Keratinocyte (primary cell): ENCODE measurements at regions not wholly inside any gene's neighbourhood (a gene's known extent, or its start where the extent isn't known, plus 50 kb on each side); places are given as distances from the start of the nearest gene placed in this dataset.

ENCODE experiments used
- DNase-seq: peaks from one replicate; pipeline ENCODE4 v3.0.0-alpha.2; 2011; ENCODE audit warnings: low read depth, missing footprints, low spot score
- FAIRE-seq: peaks from 2 replicates; lab custom pipeline; 2011; peaks lifted over from hg19 to GRCh38; lab: Jason Lieb, UNC
- H2AFZ ChIP-seq: 2 replicates; pipeline ENCODE4 v1.6.0; 2012; ENCODE audit warnings: low read length, control low read depth, inconsistent platforms; ENCODE audit not compliant: control insufficient read depth
- H3K27ac ChIP-seq: 2 replicates; pipeline ENCODE4 v1.5.1; 2011; ENCODE audit warnings: low read length; ENCODE audit not compliant: control insufficient read depth, insufficient read depth
- H3K27me3 ChIP-seq: 3 replicates; pipeline ENCODE4 v1.6.0; 2011; ENCODE audit warnings: low read length; ENCODE audit not compliant: control insufficient read depth, insufficient read depth; ENCODE audit errors: extremely low read depth
- H3K36me3 ChIP-seq, 2 experiments: 2 replicates in 1 of 2; 3 replicates in 1 of 2; pipeline ENCODE4 v1.5.1; 2011; ENCODE audit warnings: low read length in 2 of 2, mild to moderate bottlenecking in 1 of 2; ENCODE audit not compliant: control insufficient read depth in 2 of 2, insufficient read depth in 2 of 2; ENCODE audit errors: extremely low read depth in 1 of 2
- H3K4me1 ChIP-seq: 3 replicates; pipeline ENCODE4 v1.5.1; 2011; ENCODE audit warnings: low read length; ENCODE audit not compliant: control insufficient read depth, insufficient read depth; ENCODE audit errors: extremely low read depth
- H3K4me2 ChIP-seq: 3 replicates; pipeline ENCODE4 v1.6.0; 2011; ENCODE audit warnings: low read depth, low read length; ENCODE audit not compliant: control insufficient read depth, insufficient read depth; ENCODE audit errors: extremely low read depth
- H3K4me3 ChIP-seq, 3 experiments: fragments of 200-600 bp in 1 of 3; sonication (generic) in 1 of 3; 2 replicates in 2 of 3; 3 replicates in 1 of 3; pipeline ENCODE4 v1.5.1; 2011 to 2016; ENCODE audit warnings: low read length in 3 of 3, mild to moderate bottlenecking in 3 of 3, control low read depth in 2 of 3, inconsistent platforms in 1 of 3, low read depth in 1 of 3, mixed read lengths in 1 of 3, mixed run types in 1 of 3, moderate library complexity in 1 of 3; ENCODE audit not compliant: control insufficient read depth in 2 of 3, insufficient read depth in 2 of 3; ENCODE audit errors: extremely low read depth in 1 of 3
- H3K79me2 ChIP-seq: 2 replicates; pipeline ENCODE4 v1.6.0; 2012; ENCODE audit warnings: low read length; ENCODE audit not compliant: control insufficient read depth, insufficient read depth
- H3K9ac ChIP-seq: 3 replicates; pipeline ENCODE4 v1.6.0; 2011; ENCODE audit warnings: low read length; ENCODE audit not compliant: control insufficient read depth, insufficient read depth; ENCODE audit errors: extremely low read depth
- H3K9me1 ChIP-seq: 3 replicates; pipeline ENCODE4 v1.6.0; 2011; ENCODE audit warnings: low read length; ENCODE audit not compliant: control insufficient read depth, insufficient read depth; ENCODE audit errors: extremely low read depth
- H3K9me3 ChIP-seq: 2 replicates; pipeline ENCODE4 v1.5.1; 2012; ENCODE audit warnings: low read depth, low read length; ENCODE audit not compliant: control insufficient read depth
- H4K20me1 ChIP-seq: 3 replicates; pipeline ENCODE4 v1.6.0; 2011; ENCODE audit warnings: low read length; ENCODE audit not compliant: control insufficient read depth, insufficient read depth; ENCODE audit errors: extremely low read depth
- CTCF ChIP-seq, 3 experiments: IDR thresholded peaks in 1 of 3; conservative IDR thresholded peaks in 1 of 3; optimal IDR thresholded peaks in 1 of 3; 2 replicates in 2 of 3; 3 replicates in 1 of 3; pipeline versions ENCODE3 to v1.5.1; 2011; ENCODE audit warnings: low read length in 3 of 3, mild to moderate bottlenecking in 3 of 3, moderate library complexity in 2 of 3, control low read depth in 1 of 3, inconsistent platforms in 1 of 3; ENCODE audit not compliant: insufficient read depth in 2 of 3; ENCODE audit errors: extremely low read depth in 1 of 3
- EZH2 ChIP-seq: IDR thresholded peaks from one replicate; pipeline ENCODE4 v1.6.1; 2012; ENCODE audit warnings: inconsistent platforms, mild to moderate bottlenecking, low read length, moderate library complexity
- dilution Hi-C: fragments of 300-500 bp; cut with MboI; formaldehyde crosslinking; loops from one replicate; pipeline ENCODE4 v1.7.0; 2020; ENCODE audit warnings: low sequenced_read_pairs; ENCODE audit not compliant: extremely low pct_ligation_motif_present

GRCh38 chr18:24611075-24611474, 150.6 kb downstream of the HRH4 start:
- no peak overlapping the region for H3K9ac ChIP-seq
- H3K4me1 ChIP-seq: no peaks in the 10 kb centered on the region
- no peak overlapping the region for H2AFZ ChIP-seq
- H3K4me2 ChIP-seq: no peak overlapping the region
- no peaks in the 10 kb centered on the region for H3K36me3 ChIP-seq
- DNase-seq (no peak), FAIRE-seq (no peak)
- no peaks in the 10 kb centered on the region for H3K9me3 ChIP-seq
- H3K27ac ChIP-seq: no peak overlapping the region
- H3K27me3 ChIP-seq: no peaks in the 10 kb centered on the region
- H4K20me1 ChIP-seq: no peaks in the 10 kb centered on the region
- H3K79me2 ChIP-seq: no peaks in the 10 kb centered on the region
- H3K9me1 ChIP-seq: no peaks in the 10 kb centered on the region
- TF ChIP-seq CTCF (optimal IDR thresholded peaks at IDR 0.05 in 1 of 3, IDR thresholded peaks at IDR 0.05 in 1 of 3, conservative IDR thresholded peaks at IDR 0.05 in 1 of 3; ENCODE audit: extremely low read depth in 1 of 3, insufficient read depth in 2 of 3, low read length in 3 of 3) (no peak), EZH2 (no peak)
- no peak overlapping the region for H3K4me3 ChIP-seq
- dilution Hi-C loops: no loop called here

- dilution Hi-C loops: no loop called here
- H4K20me1 ChIP-seq: no peaks in the 10 kb centered on the region
- H3K4me2 ChIP-seq: no peak overlapping the region
- H3K9me3 ChIP-seq: no peaks in the 10 kb centered on the region
- H3K79me2 ChIP-seq: no peaks in the 10 kb centered on the region
- H3K9me1 ChIP-seq: no peaks in the 10 kb centered on the region
- H3K4me3 ChIP-seq: no peak overlapping the region
- H3K4me1 ChIP-seq: no peaks in the 10 kb centered on the region
- TF ChIP-seq EZH2: no peak
- no peak for TF ChIP-seq CTCF (optimal IDR thresholded peaks at IDR 0.05 in 1 of 3, IDR thresholded peaks at IDR 0.05 in 1 of 3, conservative IDR thresholded peaks at IDR 0.05 in 1 of 3; ENCODE audit: extremely low read depth in 1 of 3, insufficient read depth in 2 of 3, low read length in 3 of 3)
- no peaks in the 10 kb centered on the region for H3K27me3 ChIP-seq
- no peak overlapping the region for H3K27ac ChIP-seq
- no peaks in the 10 kb centered on the region for H3K36me3 ChIP-seq
- no peak overlapping the region for H2AFZ ChIP-seq
- no peak for DNase-seq
- no peak overlapping the region for H3K9ac ChIP-seq
- FAIRE-seq: no peak
Observed at GRCh38 chr18:24613896-24614640, 153.6 kb downstream of the HRH4 start.
